HFFc6 (cell line): ENCODE measurements at regions not wholly inside any gene's neighbourhood (a gene's known extent, or its start where the extent isn't known, plus 50 kb on each side); places are given as distances from the start of the nearest gene placed in this dataset.

Source experiments
- DNase-seq: peaks from one replicate; pipeline ENCODE4 v3.0.0-alpha.2; 2018
- H3K27ac Mint-ChIP-seq: 2 replicates; pipeline ENCODE4 v1.8.0; 2020; ENCODE audit warnings: mild to moderate bottlenecking, mixed read lengths
- H3K27me3 Mint-ChIP-seq: 2 replicates; pipeline ENCODE4 v1.8.0; 2021; ENCODE audit warnings: mild to moderate bottlenecking, moderate library complexity, mixed read lengths; ENCODE audit not compliant: insufficient read depth
- H3K36me3 Mint-ChIP-seq: 2 replicates; pipeline ENCODE4 v1.8.0; 2021; ENCODE audit warnings: low read depth, mixed read lengths
- H3K4me1 Mint-ChIP-seq: 2 replicates; pipeline ENCODE4 v1.8.0; 2020; ENCODE audit warnings: low read depth, mixed read lengths
- H3K4me3 Mint-ChIP-seq: 2 replicates; pipeline ENCODE4 v1.8.0; 2020; ENCODE audit warnings: mild to moderate bottlenecking, moderate library complexity, mixed read lengths
- H3K9me3 Mint-ChIP-seq: 2 replicates; pipeline ENCODE4 v1.8.0; 2020; ENCODE audit warnings: mild to moderate bottlenecking, mixed read lengths
- TF ChIP-seq, protein P1 (sequence below): fragments of 200-600 bp; sonication (generic); IDR thresholded peaks from 2 replicates; pipeline ENCODE4 v1.5.0; 2021; ENCODE audit warnings: antibody characterized with exemption, mild to moderate bottlenecking

- H3K27me3 Mint-ChIP-seq, result no peaks in the 10 kb centered on the region; the same call in 1 of the 2 replicates
- no peaks in the 10 kb centered on the region; the same call in 1 of the 2 replicates for H3K9me3 Mint-ChIP-seq
- DNase-seq, result no peak
- no peak overlapping the region for H3K4me3 Mint-ChIP-seq
- TF ChIP-seq, protein P1, sequence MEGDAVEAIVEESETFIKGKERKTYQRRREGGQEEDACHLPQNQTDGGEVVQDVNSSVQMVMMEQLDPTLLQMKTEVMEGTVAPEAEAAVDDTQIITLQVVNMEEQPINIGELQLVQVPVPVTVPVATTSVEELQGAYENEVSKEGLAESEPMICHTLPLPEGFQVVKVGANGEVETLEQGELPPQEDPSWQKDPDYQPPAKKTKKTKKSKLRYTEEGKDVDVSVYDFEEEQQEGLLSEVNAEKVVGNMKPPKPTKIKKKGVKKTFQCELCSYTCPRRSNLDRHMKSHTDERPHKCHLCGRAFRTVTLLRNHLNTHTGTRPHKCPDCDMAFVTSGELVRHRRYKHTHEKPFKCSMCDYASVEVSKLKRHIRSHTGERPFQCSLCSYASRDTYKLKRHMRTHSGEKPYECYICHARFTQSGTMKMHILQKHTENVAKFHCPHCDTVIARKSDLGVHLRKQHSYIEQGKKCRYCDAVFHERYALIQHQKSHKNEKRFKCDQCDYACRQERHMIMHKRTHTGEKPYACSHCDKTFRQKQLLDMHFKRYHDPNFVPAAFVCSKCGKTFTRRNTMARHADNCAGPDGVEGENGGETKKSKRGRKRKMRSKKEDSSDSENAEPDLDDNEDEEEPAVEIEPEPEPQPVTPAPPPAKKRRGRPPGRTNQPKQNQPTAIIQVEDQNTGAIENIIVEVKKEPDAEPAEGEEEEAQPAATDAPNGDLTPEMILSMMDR, result no peak
- H3K36me3 Mint-ChIP-seq, result no peaks in the 10 kb centered on the region
- no peak overlapping the region for H3K27ac Mint-ChIP-seq
- H3K4me1 Mint-ChIP-seq, result peaks cover 7% of the 10 kb centered on the region; the same call in 1 of the 2 replicates
Observed at GRCh38 chr9:106696804-106697203, 166.2 kb upstream of the ZNF462 start.

GRCh38 chr9:106697390-106697749, 165.6 kb upstream of the ZNF462 start:
- H3K27ac Mint-ChIP-seq, result no peak overlapping the region
- peak overlapping the region; percentile 71 for H3K4me3 Mint-ChIP-seq

GRCh38 chr9:106697750-106698502, 165.0 kb upstream of the ZNF462 start:
- DNase-seq, result peak; percentile 10

More at GRCh38 chr9:106697390-106697749, 165.6 kb upstream of the ZNF462 start:
- TF ChIP-seq, protein P1, result no peak
- Mint-ChIP-seq H3K27me3 (no peaks in the 10 kb centered on the region; the same call in 1 of the 2 replicates), H3K4me1 (peaks cover 7% of the 10 kb centered on the region; the same call in 1 of the 2 replicates), H3K9me3 (no peaks in the 10 kb centered on the region; the same call in 1 of the 2 replicates), H3K36me3 (no peaks in the 10 kb centered on the region)
- no peak for DNase-seq

GRCh38 chr9:106700676-106701075, 162.3 kb upstream of the ZNF462 start:
- Mint-ChIP-seq H3K9me3 (peaks cover 3% of the 10 kb centered on the region; the same call in 1 of the 2 replicates), H3K4me1 (peaks cover 7% of the 10 kb centered on the region; the same call in 1 of the 2 replicates), H3K27ac (no peak overlapping the region), H3K4me3 (no peak overlapping the region), H3K27me3 (no peaks in the 10 kb centered on the region; the same call in 1 of the 2 replicates), H3K36me3 (peaks cover 3% of the 10 kb centered on the region; the same call in 1 of the 2 replicates)
- TF ChIP-seq, protein P1, result no peak
- DNase-seq, result no peak

More at GRCh38 chr9:106697750-106698502, 165.0 kb upstream of the ZNF462 start:
- Mint-ChIP-seq H3K27ac (peak overlapping the region; percentile 16; the same call in 1 of the 2 replicates), H3K9me3 (no peaks in the 10 kb centered on the region; the same call in 1 of the 2 replicates), H3K4me1 (peaks cover 7% of the 10 kb centered on the region; the same call in 1 of the 2 replicates), H3K36me3 (no peaks in the 10 kb centered on the region), H3K4me3 (peak overlapping the region; percentile 71), H3K27me3 (no peaks in the 10 kb centered on the region; the same call in 1 of the 2 replicates)
- TF ChIP-seq, protein P1, result no peak

DNA sequence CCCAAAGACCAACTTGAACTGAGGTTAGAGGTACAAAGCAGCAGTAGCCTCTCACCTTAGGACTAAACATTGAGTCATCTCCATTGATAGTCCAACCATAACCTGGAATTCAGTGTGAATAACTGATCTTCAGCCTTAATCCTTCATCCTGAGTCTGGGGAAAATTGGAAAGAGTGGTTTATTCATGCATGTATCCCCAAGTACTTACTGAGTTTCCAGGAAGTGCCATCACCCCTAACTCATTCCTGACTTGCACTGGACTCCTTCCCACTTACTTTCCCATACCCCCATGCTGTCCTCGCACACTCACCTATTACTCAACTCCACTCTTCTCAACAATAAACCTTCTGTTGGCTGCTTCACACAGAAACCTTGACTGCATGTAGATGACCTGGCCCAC, 161.4 kb upstream of the ZNF462 start:
- no peak overlapping the region for H3K27ac Mint-ChIP-seq
- H3K36me3 Mint-ChIP-seq, result peaks cover 3% of the 10 kb centered on the region; the same call in 1 of the 2 replicates
- peaks cover 7% of the 10 kb centered on the region; the same call in 1 of the 2 replicates for H3K9me3 Mint-ChIP-seq
- TF ChIP-seq, protein P1, result no peak
- H3K27me3 Mint-ChIP-seq, result no peaks in the 10 kb centered on the region; the same call in 1 of the 2 replicates
- H3K4me3 Mint-ChIP-seq, result no peak overlapping the region
- H3K4me1 Mint-ChIP-seq, result peaks cover 7% of the 10 kb centered on the region; the same call in 1 of the 2 replicates
- no peak for DNase-seq
